ENCODE measurements at regions not wholly inside any gene's neighbourhood (a gene's known extent, or its start where the extent isn't known, plus 50 kb on each side); places are given as distances from the start of the nearest gene placed in this dataset.

- no peak overlapping the region for H2BK15ac ChIP-seq (ENCODE audit: low read length)
- no peak overlapping the region for H2BK12ac ChIP-seq (ENCODE audit: low read depth, low read length)
- no peaks in the 10 kb centered on the region for H4K20me1 ChIP-seq (replicated peaks in 1 of 2; ENCODE audit: control insufficient read depth in 1 of 2, insufficient read depth in 2 of 2, low read length in 2 of 2)
- H3K79me1 ChIP-seq (ENCODE audit: low read depth, low read length): no peaks in the 10 kb centered on the region
- ChIA-PET CTCF (ENCODE audit: partially characterized antibody) (no interaction called here), POLR2A (ENCODE audit: partially characterized antibody) (no interaction called here)
- no peak overlapping the region for H2AFZ ChIP-seq (ENCODE audit: low read length)
- H3K79me2 ChIP-seq (ENCODE audit: control insufficient read depth in 1 of 2, insufficient read depth in 2 of 2, low read length in 2 of 2): no peaks in the 10 kb centered on the region
- no peak overlapping the region for H2AK5ac ChIP-seq (ENCODE audit: low read depth, low read length)
- DNase-seq (ENCODE audit: low read depth in 1 of 2, low spot score in 2 of 2) (no peak), FAIRE-seq (no peak)
- H3K23ac ChIP-seq (ENCODE audit: insufficient read length): no peak overlapping the region
- H4K91ac ChIP-seq (replicated peaks; ENCODE audit: insufficient read length, low read length): no peak overlapping the region
- H3K36me3 ChIP-seq (ENCODE audit: control insufficient read depth in 2 of 4, insufficient read depth in 4 of 4, low read length in 3 of 4): no peaks in the 10 kb centered on the region
- no peak overlapping the region for H3K4ac ChIP-seq (replicated peaks; ENCODE audit: insufficient read length, low read depth, low read length)
- no peak overlapping the region for H3K4me3 ChIP-seq (ENCODE audit: extremely low read depth in 1 of 4, insufficient read depth in 2 of 4, low read depth in 3 of 4, low read length in 4 of 4)
- no peaks in the 10 kb centered on the region for H3K23me2 ChIP-seq (ENCODE audit: low read depth, low read length)
- no peaks in the 10 kb centered on the region for H3K9me3 ChIP-seq (ENCODE audit: insufficient read depth in 2 of 2, low read depth in 1 of 2, low read length in 1 of 2)
- H2BK20ac ChIP-seq (ENCODE audit: low read length): no peak overlapping the region
- H3K27me3 ChIP-seq (replicated peaks in 1 of 4; ENCODE audit: control insufficient read depth in 3 of 4, extremely low read depth in 1 of 4, insufficient read depth in 3 of 4, low read length in 3 of 4): no peaks in the 10 kb centered on the region
- TF ChIP-seq CTBP2 (IDR thresholded peaks at IDR 0.05; ENCODE audit: borderline replicate concordance, insufficient read depth, insufficient read length, low read length): no peak
- TF ChIP-seq ATF3 (IDR thresholded peaks at IDR 0.05; ENCODE audit: insufficient read depth, low read depth, low read length): no peak
- TF ChIP-seq ATF2 (IDR thresholded peaks at IDR 0.05; ENCODE audit: low read length): no peak
- no peak for TF ChIP-seq JUN (IDR thresholded peaks at IDR 0.05; ENCODE audit: low read depth, low read length)
- no peak for TF ChIP-seq PHF8 (conservative IDR thresholded peaks at IDR 0.05; ENCODE audit: low read depth, low read length)
- TF ChIP-seq ZNF274 (IDR thresholded peaks at IDR 0.05; ENCODE audit: borderline replicate concordance, extremely low read depth, low read length): no peak
- TF ChIP-seq RAD21 (IDR thresholded peaks at IDR 0.05 in 1 of 2, conservative IDR thresholded peaks at IDR 0.05 in 1 of 2; ENCODE audit: low read depth in 2 of 2, low read length in 2 of 2): no peak
- H3K4me1 ChIP-seq (replicated peaks in 1 of 4; ENCODE audit: control insufficient read depth in 3 of 4, insufficient read depth in 4 of 4, low read length in 3 of 4): peaks cover 0 to 6% (median 1%) of the 10 kb centered on the region in 4 experiments; a peak in 2 of 7 replicates
- H4K8ac ChIP-seq (ENCODE audit: extremely low read depth, insufficient read depth, low read length): no peak overlapping the region
- no peak overlapping the region for H2BK120ac ChIP-seq (replicated peaks; ENCODE audit: low read depth, low read length)
- peak overlapping the region in 1 of 4 experiments; percentile 34; a peak in 1 of 7 replicates for H3K9ac ChIP-seq (replicated peaks in 1 of 4; ENCODE audit: extremely low read depth in 1 of 4, low read depth in 3 of 4, low read length in 3 of 4)
- no peak overlapping the region for H3K14ac ChIP-seq (ENCODE audit: insufficient read length)
- H3K56ac ChIP-seq (replicated peaks; ENCODE audit: insufficient read length, low read depth, low read length): no peak overlapping the region
- 73% methylated on average over 1 of the region's 1 CpG; no CpG with 5 or more reads in 1 of the 2 experiments for WGBS, 2 experiments (ENCODE audit: extremely low coverage in 1 of 2, insufficient coverage in 1 of 2, insufficient read length in 1 of 2, insufficient replicate concordance in 2 of 2, low coverage in 1 of 2, low lambda C conversion rate in 2 of 2, missing lambda C conversion rate in 1 of 2)
- H2BK5ac ChIP-seq (ENCODE audit: low read depth, low read length): no peak overlapping the region
- H4K5ac ChIP-seq (ENCODE audit: insufficient read length, low read depth, low read length): no peak overlapping the region
- H3K18ac ChIP-seq (ENCODE audit: extremely low read depth, low read length): no peak overlapping the region
- no peak overlapping the region for H3K4me2 ChIP-seq (ENCODE audit: insufficient read depth in 1 of 2, low read depth in 2 of 2, low read length in 2 of 2)
- H3K27ac ChIP-seq (ENCODE audit: low read depth, low read length): no peak overlapping the region
Observed at GRCh38 chr1:101739826-101740330, 256.8 kb downstream of the OLFM3 start.
